ENCODE measurements at regions not wholly inside any gene's neighbourhood (a gene's known extent, or its start where the extent isn't known, plus 50 kb on each side); places are given as distances from the start of the nearest gene placed in this dataset.

- DNase-seq (ENCODE audit: low read depth in 6 of 9, low spot score in 9 of 9) = no peak
- no peak overlapping the region for H3K4me3 ChIP-seq (ENCODE audit: low read length in 2 of 2)
- H3K9me3 ChIP-seq (ENCODE audit: control insufficient read depth in 2 of 2, insufficient read depth in 1 of 2, low read length in 1 of 2) = no peaks in the 10 kb centered on the region
- H3K4me1 ChIP-seq (ENCODE audit: control insufficient read depth in 2 of 2, insufficient read depth in 2 of 2, low read length in 2 of 2) = no peaks in the 10 kb centered on the region
- no peaks in the 10 kb centered on the region for H3K27me3 ChIP-seq (ENCODE audit: control insufficient read depth in 2 of 2, insufficient read depth in 1 of 2, low read length in 1 of 2)
- H3K36me3 ChIP-seq (ENCODE audit: control insufficient read depth in 2 of 2, insufficient read depth in 2 of 2, low read length in 1 of 2) = no peaks in the 10 kb centered on the region
- no peak overlapping the region for H3K27ac ChIP-seq (ENCODE audit: low read depth in 1 of 2, low read length in 1 of 2)
- 8% methylated on average over 2 of the region's 2 CpGs for WGBS
Observed at GRCh38 chr12:127389923-127390322, 877.0 kb upstream of the TMEM132C start.

DNA sequence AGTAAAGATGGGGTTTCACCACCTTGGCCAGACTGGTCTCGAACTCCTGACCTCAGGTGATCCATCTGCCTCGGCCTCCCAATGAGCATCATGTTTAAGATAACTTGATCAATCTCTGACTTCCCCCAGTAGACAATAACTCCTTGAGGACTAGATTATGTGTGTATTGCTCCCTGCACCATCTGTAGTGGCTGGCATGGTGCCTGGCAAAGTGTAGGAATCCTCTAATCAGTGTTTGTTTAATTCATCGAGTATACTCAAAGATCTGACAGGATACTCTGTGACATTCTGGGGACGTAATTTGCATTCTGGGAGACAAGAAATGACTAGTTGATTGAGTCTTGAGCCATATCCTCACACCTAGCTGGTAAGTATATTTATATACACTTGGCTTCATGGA is 873.5 kb upstream of the TMEM132C start:
- WGBS = 87% methylated on average over 4 of the region's 4 CpGs

GRCh38 chr12:127393896-127394295 is 873.1 kb upstream of the TMEM132C start:
- DNase-seq (ENCODE audit: low read depth in 6 of 9, low spot score in 9 of 9) = no peak
- no peaks in the 10 kb centered on the region for H3K27me3 ChIP-seq (ENCODE audit: control insufficient read depth in 2 of 2, insufficient read depth in 1 of 2, low read length in 1 of 2)
- no peaks in the 10 kb centered on the region for H3K4me1 ChIP-seq (ENCODE audit: control insufficient read depth in 2 of 2, insufficient read depth in 2 of 2, low read length in 2 of 2)
- no peaks in the 10 kb centered on the region for H3K9me3 ChIP-seq (ENCODE audit: control insufficient read depth in 2 of 2, insufficient read depth in 1 of 2, low read length in 1 of 2)
- no peaks in the 10 kb centered on the region for H3K36me3 ChIP-seq (ENCODE audit: control insufficient read depth in 2 of 2, insufficient read depth in 2 of 2, low read length in 1 of 2)
- no peak overlapping the region for H3K27ac ChIP-seq (ENCODE audit: low read depth in 1 of 2, low read length in 1 of 2)
- 94% methylated on average over 2 of the region's 2 CpGs for WGBS
- no peak overlapping the region for H3K4me3 ChIP-seq (ENCODE audit: low read length in 2 of 2)

More for the DNA sequence above, 873.5 kb upstream of the TMEM132C start:
- no peak overlapping the region for H3K27ac ChIP-seq (ENCODE audit: low read depth in 1 of 2, low read length in 1 of 2)
- H3K36me3 ChIP-seq (ENCODE audit: control insufficient read depth in 2 of 2, insufficient read depth in 2 of 2, low read length in 1 of 2) = no peaks in the 10 kb centered on the region
- H3K9me3 ChIP-seq (ENCODE audit: control insufficient read depth in 2 of 2, insufficient read depth in 1 of 2, low read length in 1 of 2) = no peaks in the 10 kb centered on the region
- DNase-seq (ENCODE audit: low read depth in 6 of 9, low spot score in 9 of 9) = no peak
- no peak overlapping the region for H3K4me3 ChIP-seq (ENCODE audit: low read length in 2 of 2)
- no peaks in the 10 kb centered on the region for H3K27me3 ChIP-seq (ENCODE audit: control insufficient read depth in 2 of 2, insufficient read depth in 1 of 2, low read length in 1 of 2)
- no peaks in the 10 kb centered on the region for H3K4me1 ChIP-seq (ENCODE audit: control insufficient read depth in 2 of 2, insufficient read depth in 2 of 2, low read length in 2 of 2)

DNA sequence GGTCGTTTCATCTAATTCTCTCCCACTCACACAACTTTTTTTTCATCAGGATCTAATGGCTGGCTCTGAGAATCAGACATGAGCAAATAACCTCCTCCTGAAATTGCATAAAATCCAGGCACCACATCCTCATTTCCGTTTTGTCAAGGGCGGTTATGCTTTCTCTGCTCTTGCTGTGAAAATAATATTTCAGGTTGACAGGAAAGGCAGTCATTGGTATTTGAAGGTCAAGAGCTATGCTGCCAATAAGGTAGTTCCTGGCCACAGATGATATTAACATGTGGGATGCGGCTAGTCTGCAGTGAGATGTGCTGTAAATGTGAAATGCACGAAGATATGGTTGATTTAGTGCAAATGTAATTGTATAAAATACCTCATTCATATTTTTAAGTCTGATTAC is 870.2 kb upstream of the TMEM132C start:
- H3K9me3 ChIP-seq (ENCODE audit: control insufficient read depth in 2 of 2, insufficient read depth in 1 of 2, low read length in 1 of 2) = no peaks in the 10 kb centered on the region
- H3K27me3 ChIP-seq (ENCODE audit: control insufficient read depth in 2 of 2, insufficient read depth in 1 of 2, low read length in 1 of 2) = no peaks in the 10 kb centered on the region
- 81% methylated on average over 5 of the region's 5 CpGs for WGBS
- no peak overlapping the region for H3K4me3 ChIP-seq (ENCODE audit: low read length in 2 of 2)
- H3K4me1 ChIP-seq (ENCODE audit: control insufficient read depth in 2 of 2, insufficient read depth in 2 of 2, low read length in 2 of 2) = no peaks in the 10 kb centered on the region
- no peak for DNase-seq (ENCODE audit: low read depth in 6 of 9, low spot score in 9 of 9)
- H3K27ac ChIP-seq (ENCODE audit: low read depth in 1 of 2, low read length in 1 of 2) = no peak overlapping the region
- no peaks in the 10 kb centered on the region for H3K36me3 ChIP-seq (ENCODE audit: control insufficient read depth in 2 of 2, insufficient read depth in 2 of 2, low read length in 1 of 2)

DNA sequence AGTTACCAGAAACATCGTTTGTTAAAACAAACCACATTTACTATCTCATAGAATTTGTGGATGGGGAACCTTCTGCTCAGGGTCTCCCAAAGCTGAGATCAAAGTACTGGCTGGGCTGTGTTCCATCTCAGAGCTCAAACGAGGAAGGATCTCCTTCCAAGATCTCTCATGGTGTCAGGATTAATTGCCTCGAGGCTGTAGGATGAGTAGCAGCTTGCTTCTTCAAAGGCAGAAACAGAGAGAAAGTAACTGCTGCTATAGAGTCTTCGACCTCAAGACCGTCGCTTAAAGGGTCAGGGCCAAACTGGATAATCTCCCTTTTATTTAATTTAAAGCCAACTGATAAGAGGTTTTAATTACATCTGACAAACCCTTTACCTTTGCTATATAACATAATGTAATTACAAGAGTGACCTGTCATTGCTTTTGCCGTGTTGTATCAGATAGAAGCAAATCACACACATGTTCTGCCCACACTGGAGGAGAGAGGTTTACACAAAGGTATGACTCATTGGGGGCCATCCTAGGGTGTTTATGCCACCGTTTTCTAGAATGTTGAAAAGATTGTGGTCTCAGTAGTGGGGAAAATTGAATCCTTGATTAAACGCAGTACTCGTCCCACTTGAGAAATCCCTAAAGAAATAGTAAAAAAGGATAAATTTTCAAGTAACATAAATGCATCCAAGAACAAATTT is 868.8 kb upstream of the TMEM132C start:
- 47% methylated on average over 10 of the region's 10 CpGs for WGBS
- no peak overlapping the region for H3K27ac ChIP-seq (ENCODE audit: low read depth in 1 of 2, low read length in 1 of 2)
- no peaks in the 10 kb centered on the region for H3K4me1 ChIP-seq (ENCODE audit: control insufficient read depth in 2 of 2, insufficient read depth in 2 of 2, low read length in 2 of 2)
- H3K4me3 ChIP-seq (ENCODE audit: low read length in 2 of 2) = no peak overlapping the region
- no peak for DNase-seq (ENCODE audit: low read depth in 6 of 9, low spot score in 9 of 9)
- no peaks in the 10 kb centered on the region for H3K9me3 ChIP-seq (ENCODE audit: control insufficient read depth in 2 of 2, insufficient read depth in 1 of 2, low read length in 1 of 2)
- H3K36me3 ChIP-seq (ENCODE audit: control insufficient read depth in 2 of 2, insufficient read depth in 2 of 2, low read length in 1 of 2) = no peaks in the 10 kb centered on the region
- no peaks in the 10 kb centered on the region for H3K27me3 ChIP-seq (ENCODE audit: control insufficient read depth in 2 of 2, insufficient read depth in 1 of 2, low read length in 1 of 2)

GRCh38 chr12:127399451-127399850 is 867.5 kb upstream of the TMEM132C start:
- H3K4me3 ChIP-seq (ENCODE audit: low read length in 2 of 2) = no peak overlapping the region

DNA sequence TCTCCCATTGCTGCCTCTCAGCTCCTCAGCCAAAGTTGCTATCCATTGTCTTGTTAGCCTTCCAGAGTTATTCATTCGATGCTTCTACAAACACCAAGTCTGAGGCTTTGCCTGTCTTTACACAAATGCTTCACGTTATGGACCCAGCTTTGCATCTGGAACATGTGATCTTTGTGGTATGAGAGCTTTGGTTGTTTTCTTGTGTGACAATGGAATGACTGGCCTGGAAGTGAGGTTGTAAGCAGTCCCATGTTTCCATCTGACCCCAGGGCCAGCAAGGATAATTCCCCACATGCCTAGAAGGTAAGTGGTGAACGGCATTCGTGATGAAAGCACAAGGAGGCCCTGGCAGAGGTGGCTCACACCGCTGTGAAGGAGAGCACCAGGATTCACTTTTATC is 866.7 kb upstream of the TMEM132C start:
- H3K36me3 ChIP-seq (ENCODE audit: control insufficient read depth in 2 of 2, insufficient read depth in 2 of 2, low read length in 1 of 2) = no peaks in the 10 kb centered on the region
- no peak for DNase-seq (ENCODE audit: low read depth in 6 of 9, low spot score in 9 of 9)
- no peak overlapping the region for H3K4me3 ChIP-seq (ENCODE audit: low read length in 2 of 2)
- H3K9me3 ChIP-seq (ENCODE audit: control insufficient read depth in 2 of 2, insufficient read depth in 1 of 2, low read length in 1 of 2) = no peaks in the 10 kb centered on the region
- no peak overlapping the region for H3K27ac ChIP-seq (ENCODE audit: low read depth in 1 of 2, low read length in 1 of 2)
- no peaks in the 10 kb centered on the region for H3K4me1 ChIP-seq (ENCODE audit: control insufficient read depth in 2 of 2, insufficient read depth in 2 of 2, low read length in 2 of 2)
- WGBS = 78% methylated on average over 5 of the region's 5 CpGs
- no peaks in the 10 kb centered on the region for H3K27me3 ChIP-seq (ENCODE audit: control insufficient read depth in 2 of 2, insufficient read depth in 1 of 2, low read length in 1 of 2)

More at GRCh38 chr12:127399451-127399850, 867.5 kb upstream of the TMEM132C start:
- DNase-seq (ENCODE audit: low read depth in 6 of 9, low spot score in 9 of 9) = no peak
- 54% methylated on average over 3 of the region's 3 CpGs for WGBS
- no peaks in the 10 kb centered on the region for H3K4me1 ChIP-seq (ENCODE audit: control insufficient read depth in 2 of 2, insufficient read depth in 2 of 2, low read length in 2 of 2)
- no peak overlapping the region for H3K27ac ChIP-seq (ENCODE audit: low read depth in 1 of 2, low read length in 1 of 2)
- no peaks in the 10 kb centered on the region for H3K36me3 ChIP-seq (ENCODE audit: control insufficient read depth in 2 of 2, insufficient read depth in 2 of 2, low read length in 1 of 2)
- no peaks in the 10 kb centered on the region for H3K27me3 ChIP-seq (ENCODE audit: control insufficient read depth in 2 of 2, insufficient read depth in 1 of 2, low read length in 1 of 2)
- H3K9me3 ChIP-seq (ENCODE audit: control insufficient read depth in 2 of 2, insufficient read depth in 1 of 2, low read length in 1 of 2) = no peaks in the 10 kb centered on the region

- H3K27ac ChIP-seq (ENCODE audit: low read depth in 1 of 2, low read length in 1 of 2) = no peak overlapping the region
- H3K36me3 ChIP-seq (ENCODE audit: control insufficient read depth in 2 of 2, insufficient read depth in 2 of 2, low read length in 1 of 2) = no peaks in the 10 kb centered on the region
- H3K4me1 ChIP-seq (ENCODE audit: control insufficient read depth in 2 of 2, insufficient read depth in 2 of 2, low read length in 2 of 2) = no peaks in the 10 kb centered on the region
- H3K4me3 ChIP-seq (ENCODE audit: low read length in 2 of 2) = no peak overlapping the region
- no peaks in the 10 kb centered on the region for H3K9me3 ChIP-seq (ENCODE audit: control insufficient read depth in 2 of 2, insufficient read depth in 1 of 2, low read length in 1 of 2)
- DNase-seq (ENCODE audit: low read depth in 6 of 9, low spot score in 9 of 9) = no peak
- no peaks in the 10 kb centered on the region for H3K27me3 ChIP-seq (ENCODE audit: control insufficient read depth in 2 of 2, insufficient read depth in 1 of 2, low read length in 1 of 2)
- WGBS = 92% methylated on average over 2 of the region's 2 CpGs
Observed at GRCh38 chr12:127401005-127401404, 866.0 kb upstream of the TMEM132C start.

GRCh38 chr12:127401536-127401935 is 865.4 kb upstream of the TMEM132C start:
- no peak overlapping the region for H3K4me3 ChIP-seq (ENCODE audit: low read length in 2 of 2)
- no peaks in the 10 kb centered on the region for H3K27me3 ChIP-seq (ENCODE audit: control insufficient read depth in 2 of 2, insufficient read depth in 1 of 2, low read length in 1 of 2)
- no peaks in the 10 kb centered on the region for H3K9me3 ChIP-seq (ENCODE audit: control insufficient read depth in 2 of 2, insufficient read depth in 1 of 2, low read length in 1 of 2)
- H3K36me3 ChIP-seq (ENCODE audit: control insufficient read depth in 2 of 2, insufficient read depth in 2 of 2, low read length in 1 of 2) = no peaks in the 10 kb centered on the region
- DNase-seq (ENCODE audit: low read depth in 6 of 9, low spot score in 9 of 9) = no peak
- H3K27ac ChIP-seq (ENCODE audit: low read depth in 1 of 2, low read length in 1 of 2) = no peak overlapping the region
- 83% methylated on average over 5 of the region's 5 CpGs for WGBS
- no peaks in the 10 kb centered on the region for H3K4me1 ChIP-seq (ENCODE audit: control insufficient read depth in 2 of 2, insufficient read depth in 2 of 2, low read length in 2 of 2)
